ENCODE measurements at regions not wholly inside any gene's neighbourhood (a gene's known extent, or its start where the extent isn't known, plus 50 kb on each side); places are given as distances from the start of the nearest gene placed in this dataset.

GRCh38 chr22:27267145-27267544 is 534.4 kb downstream of the MN1 start:
- DNase-seq = no peak

- no peak for DNase-seq
These were observed 531.6 kb downstream of the MN1 start for GRCh38 chr22:27269751-27270543.

GRCh38 chr22:27270818-27271510 is 530.6 kb downstream of the MN1 start:
- no peak for DNase-seq

- DNase-seq = no peak
These were observed 528.1 kb downstream of the MN1 start for GRCh38 chr22:27273436-27273835.

- no peak for DNase-seq
These were observed 527.7 kb downstream of the MN1 start for GRCh38 chr22:27273853-27274252.

GRCh38 chr22:27274770-27275449 is 526.6 kb downstream of the MN1 start:
- no peak for DNase-seq

- DNase-seq = no peak
These were observed 522.6 kb downstream of the MN1 start for GRCh38 chr22:27278946-27279345.

- DNase-seq = no peak
These were observed 518.3 kb downstream of the MN1 start for GRCh38 chr22:27283240-27283639.

- no peak for DNase-seq
These were observed 517.8 kb downstream of the MN1 start for GRCh38 chr22:27283714-27284113.

GRCh38 chr22:27284324-27284723 is 517.2 kb downstream of the MN1 start:
- DNase-seq = no peak

- no peak for DNase-seq
These were observed 514.8 kb downstream of the MN1 start for GRCh38 chr22:27286711-27287110.

GRCh38 chr22:27292542-27293299 is 508.8 kb downstream of the MN1 start:
- no peak for DNase-seq

- DNase-seq = no peak
These were observed 507.7 kb downstream of the MN1 start for GRCh38 chr22:27293721-27294445.

- DNase-seq = no peak
These were observed 506.5 kb downstream of the MN1 start for GRCh38 chr22:27295040-27295439.

GRCh38 chr22:27295605-27296004 is 506.0 kb downstream of the MN1 start:
- no peak for DNase-seq

GRCh38 chr22:27296091-27296675 is 505.4 kb downstream of the MN1 start:
- no peak for DNase-seq

- DNase-seq = no peak
These were observed 504.4 kb downstream of the MN1 start for GRCh38 chr22:27297125-27297524.

GRCh38 chr22:27298332-27298731 is 503.2 kb downstream of the MN1 start:
- DNase-seq = no peak

- DNase-seq = no peak
These were observed 502.8 kb downstream of the MN1 start for GRCh38 chr22:27298742-27299141.

- DNase-seq = no peak
These were observed 502.1 kb downstream of the MN1 start for GRCh38 chr22:27299181-27300085.

Measured in activated effector memory CD4-positive, alpha-beta T cell treated with anti-CD3 and anti-CD28 coated beads, Interleukin-2, amount 50 U/mL, for 16 hours (primary cell).